ENCODE measurements at regions not wholly inside any gene's neighbourhood (a gene's known extent, or its start where the extent isn't known, plus 50 kb on each side); places are given as distances from the start of the nearest gene placed in this dataset.
"Not testable (repeated sequence)": the region's sequence is repeated elsewhere in the genome, so short reads cannot be mapped to it uniquely, and the experiment has no call there.

DNA sequence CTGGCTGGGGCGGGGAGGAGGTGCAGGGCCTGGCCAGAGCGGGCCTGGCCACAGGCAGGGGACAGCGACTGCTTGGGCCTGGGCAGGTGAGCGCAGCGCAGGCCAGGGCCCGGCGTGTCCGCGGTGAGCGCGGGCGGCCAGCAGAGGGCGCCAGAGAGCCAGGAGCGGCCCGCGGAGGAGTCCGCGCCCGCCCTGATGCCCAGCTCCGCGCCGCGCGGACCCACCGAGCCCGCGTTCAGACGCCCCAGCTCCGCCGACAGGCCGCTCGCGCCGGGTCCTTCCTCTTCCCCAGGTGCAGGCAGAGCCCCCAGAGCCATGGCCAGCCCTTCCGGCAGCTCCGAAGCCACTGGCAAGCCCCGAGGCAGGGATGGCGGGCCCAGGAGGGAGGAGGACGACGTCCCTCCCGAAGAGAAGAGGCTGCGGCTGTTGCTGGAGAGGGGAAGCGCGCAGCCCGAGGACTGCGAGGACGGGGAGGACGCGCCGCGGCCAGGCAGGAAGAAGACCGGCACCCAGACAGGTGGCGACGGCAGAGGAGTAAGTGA is 171.1 kb upstream of the OSBPL11 start:
- TF ChIP-seq, protein P1, sequence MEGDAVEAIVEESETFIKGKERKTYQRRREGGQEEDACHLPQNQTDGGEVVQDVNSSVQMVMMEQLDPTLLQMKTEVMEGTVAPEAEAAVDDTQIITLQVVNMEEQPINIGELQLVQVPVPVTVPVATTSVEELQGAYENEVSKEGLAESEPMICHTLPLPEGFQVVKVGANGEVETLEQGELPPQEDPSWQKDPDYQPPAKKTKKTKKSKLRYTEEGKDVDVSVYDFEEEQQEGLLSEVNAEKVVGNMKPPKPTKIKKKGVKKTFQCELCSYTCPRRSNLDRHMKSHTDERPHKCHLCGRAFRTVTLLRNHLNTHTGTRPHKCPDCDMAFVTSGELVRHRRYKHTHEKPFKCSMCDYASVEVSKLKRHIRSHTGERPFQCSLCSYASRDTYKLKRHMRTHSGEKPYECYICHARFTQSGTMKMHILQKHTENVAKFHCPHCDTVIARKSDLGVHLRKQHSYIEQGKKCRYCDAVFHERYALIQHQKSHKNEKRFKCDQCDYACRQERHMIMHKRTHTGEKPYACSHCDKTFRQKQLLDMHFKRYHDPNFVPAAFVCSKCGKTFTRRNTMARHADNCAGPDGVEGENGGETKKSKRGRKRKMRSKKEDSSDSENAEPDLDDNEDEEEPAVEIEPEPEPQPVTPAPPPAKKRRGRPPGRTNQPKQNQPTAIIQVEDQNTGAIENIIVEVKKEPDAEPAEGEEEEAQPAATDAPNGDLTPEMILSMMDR (IDR thresholded peaks at IDR 0.05; ENCODE audit: low read depth, low read length, missing control alignments), result peak; percentile 44
- H3K4me3 ChIP-seq (ENCODE audit: low read depth, low read length), result peak overlapping the region; percentile 42
- DNase-seq (ENCODE audit: low read depth); in situ Hi-C loops (cut with HindIII; ENCODE audit: low sequenced_read_pairs): not testable (repeated sequence)

GRCh38 chr3:125766931-125767330 is 171.6 kb upstream of the OSBPL11 start:
- DNase-seq (ENCODE audit: low read depth); in situ Hi-C loops (cut with HindIII; ENCODE audit: low sequenced_read_pairs): not testable (repeated sequence)
- peak overlapping the region; percentile 42 for H3K4me3 ChIP-seq (ENCODE audit: low read depth, low read length)

- TF ChIP-seq, protein P1 (IDR thresholded peaks at IDR 0.05; ENCODE audit: low read depth, low read length, missing control alignments), result no peak
- in situ Hi-C loops (cut with HindIII; ENCODE audit: low sequenced_read_pairs), result no loop called here
- DNase-seq (ENCODE audit: low read depth), result no peak
Observed at GRCh38 chr3:125767641-125768040, 172.3 kb upstream of the OSBPL11 start.

GRCh38 chr3:125768821-125769220 is 173.5 kb upstream of the OSBPL11 start:
- in situ Hi-C loops (cut with HindIII; ENCODE audit: low sequenced_read_pairs); H3K4me3 ChIP-seq (ENCODE audit: low read depth, low read length); DNase-seq (ENCODE audit: low read depth): not testable (repeated sequence)

More at GRCh38 chr3:125767641-125768040, 172.3 kb upstream of the OSBPL11 start:
- H3K4me3 ChIP-seq (ENCODE audit: low read depth, low read length), result no peak overlapping the region

DNA sequence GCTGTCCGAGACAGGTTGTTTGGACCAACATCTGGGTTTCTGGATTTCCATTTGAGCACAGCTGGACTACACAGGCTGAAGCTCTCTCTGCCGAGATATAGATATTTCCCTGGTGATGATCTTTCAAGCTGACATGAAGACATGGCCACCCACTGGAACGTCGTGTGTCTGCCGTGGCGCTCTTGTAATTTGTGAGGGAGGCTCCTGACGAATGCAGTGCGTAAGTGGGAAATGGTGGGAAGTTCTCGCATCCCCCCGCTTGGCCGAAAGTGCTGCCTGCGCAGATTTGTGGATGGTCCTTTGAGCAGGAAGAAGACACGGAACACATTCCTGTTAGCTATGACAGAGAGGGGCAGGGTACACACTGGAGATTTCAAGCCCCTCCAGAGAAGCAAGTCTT is 176.2 kb upstream of the OSBPL11 start:
- H3K4me3 ChIP-seq (ENCODE audit: low read depth, low read length); in situ Hi-C loops (cut with HindIII; ENCODE audit: low sequenced_read_pairs); DNase-seq (ENCODE audit: low read depth): not testable (repeated sequence)

- in situ Hi-C loops (cut with HindIII; ENCODE audit: low sequenced_read_pairs); DNase-seq (ENCODE audit: low read depth); H3K4me3 ChIP-seq (ENCODE audit: low read depth, low read length): not testable (repeated sequence)
Observed at GRCh38 chr3:125774433-125775034, 179.2 kb upstream of the OSBPL11 start.

DNA sequence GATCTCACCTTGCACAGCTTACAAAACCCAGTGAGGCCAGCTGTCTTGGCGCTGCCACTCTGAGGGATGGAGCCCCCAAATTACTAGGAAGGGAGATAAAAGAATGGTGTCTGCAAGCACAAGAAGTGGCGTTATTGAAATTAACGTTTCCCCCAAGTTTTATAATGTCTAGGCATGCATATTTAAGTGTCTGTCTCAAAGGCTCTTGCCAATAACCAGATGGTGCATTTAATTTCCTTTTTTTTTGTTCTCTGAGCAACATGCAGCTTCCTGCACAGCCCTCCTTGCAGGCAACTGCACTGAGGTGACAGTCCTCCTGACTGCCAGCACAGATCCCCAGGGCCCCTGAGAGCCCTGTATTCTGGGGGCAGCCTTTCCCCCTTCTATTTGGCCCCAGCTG is 179.8 kb upstream of the OSBPL11 start:
- DNase-seq (ENCODE audit: low read depth); in situ Hi-C loops (cut with HindIII; ENCODE audit: low sequenced_read_pairs): not testable (repeated sequence)

GRCh38 chr3:125775606-125776294 is 180.5 kb upstream of the OSBPL11 start:
- H3K4me3 ChIP-seq (ENCODE audit: low read depth, low read length); in situ Hi-C loops (cut with HindIII; ENCODE audit: low sequenced_read_pairs); DNase-seq (ENCODE audit: low read depth): not testable (repeated sequence)

More for the DNA sequence above, 179.8 kb upstream of the OSBPL11 start:
- H3K4me3 ChIP-seq (ENCODE audit: low read depth, low read length), result not testable (repeated sequence)

DNA sequence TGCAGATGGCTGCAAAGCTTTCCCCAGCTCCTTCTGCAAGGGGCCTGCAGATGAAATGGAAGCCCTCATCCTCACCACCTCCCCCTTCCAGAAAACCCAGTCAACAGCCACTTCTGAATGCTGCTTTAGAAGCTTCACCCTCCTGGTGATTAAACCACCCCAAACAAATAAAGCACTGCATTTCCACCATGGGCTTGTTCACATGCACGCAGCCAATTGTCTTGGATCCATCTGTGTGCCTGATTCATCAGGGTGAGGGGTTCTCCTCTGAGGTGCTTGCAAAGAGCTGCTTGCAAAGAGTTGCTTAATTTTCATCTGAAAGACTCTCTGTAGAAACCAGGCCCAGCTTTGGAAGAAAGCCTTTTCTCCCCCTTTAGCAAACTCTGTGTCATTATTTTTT is 184.0 kb upstream of the OSBPL11 start:
- in situ Hi-C loops (cut with HindIII; ENCODE audit: low sequenced_read_pairs); DNase-seq (ENCODE audit: low read depth); H3K4me3 ChIP-seq (ENCODE audit: low read depth, low read length): not testable (repeated sequence)

DNA sequence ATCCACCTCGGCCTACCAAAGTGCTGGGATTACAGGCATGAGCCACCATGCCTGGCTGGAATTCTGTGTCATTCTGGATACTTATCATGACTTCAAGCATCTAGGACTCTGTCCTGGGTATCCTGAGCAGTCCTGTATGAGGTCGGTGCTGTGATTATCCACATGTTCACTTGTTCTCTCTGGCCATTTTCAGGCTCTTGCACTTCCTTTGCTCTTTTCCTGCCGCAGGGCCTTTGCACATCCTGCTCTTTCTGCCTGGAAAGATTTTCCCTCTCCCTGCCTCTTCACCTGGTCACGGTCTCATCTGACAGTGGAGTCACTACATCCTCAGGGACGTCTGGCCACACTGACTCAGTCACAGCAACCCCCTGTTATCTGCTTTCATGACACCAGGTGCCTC is 184.6 kb upstream of the OSBPL11 start:
- H3K4me3 ChIP-seq (ENCODE audit: low read depth, low read length); DNase-seq (ENCODE audit: low read depth); in situ Hi-C loops (cut with HindIII; ENCODE audit: low sequenced_read_pairs): not testable (repeated sequence)

GRCh38 chr3:125781678-125782077 is 186.4 kb upstream of the OSBPL11 start:
- DNase-seq (ENCODE audit: low read depth); in situ Hi-C loops (cut with HindIII; ENCODE audit: low sequenced_read_pairs); H3K4me3 ChIP-seq (ENCODE audit: low read depth, low read length): not testable (repeated sequence)

- DNase-seq (ENCODE audit: low read depth); in situ Hi-C loops (cut with HindIII; ENCODE audit: low sequenced_read_pairs); H3K4me3 ChIP-seq (ENCODE audit: low read depth, low read length): not testable (repeated sequence)
Observed at GRCh38 chr3:125790312-125790711, 178.7 kb upstream of the ROPN1B start.

DNA sequence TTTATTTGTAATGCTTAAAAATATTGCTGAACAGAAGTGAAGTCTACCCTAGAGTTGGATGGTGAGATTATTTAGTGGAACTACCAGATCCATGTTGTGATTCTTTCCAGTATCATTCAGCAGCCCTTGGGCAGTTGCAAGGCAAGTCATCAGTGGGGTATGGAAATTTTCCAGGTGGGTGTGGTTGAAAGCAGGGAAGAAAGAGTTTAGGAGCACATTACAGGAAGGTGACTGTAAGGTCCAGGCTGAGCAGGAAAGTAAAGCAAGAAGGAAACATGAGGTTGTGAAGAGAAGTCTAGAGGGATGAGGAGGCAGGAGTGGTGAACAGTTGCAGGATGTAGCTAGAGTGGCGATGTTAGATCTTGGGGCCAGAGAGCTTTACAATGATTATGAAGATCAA is 178.0 kb upstream of the ROPN1B start:
- H3K4me3 ChIP-seq (ENCODE audit: low read depth, low read length); DNase-seq (ENCODE audit: low read depth); in situ Hi-C loops (cut with HindIII; ENCODE audit: low sequenced_read_pairs): not testable (repeated sequence)

GRCh38 chr3:125810010-125810409 is 159.0 kb upstream of the ROPN1B start:
- DNase-seq (ENCODE audit: low read depth); in situ Hi-C loops (cut with HindIII; ENCODE audit: low sequenced_read_pairs): not testable (repeated sequence)

DNA sequence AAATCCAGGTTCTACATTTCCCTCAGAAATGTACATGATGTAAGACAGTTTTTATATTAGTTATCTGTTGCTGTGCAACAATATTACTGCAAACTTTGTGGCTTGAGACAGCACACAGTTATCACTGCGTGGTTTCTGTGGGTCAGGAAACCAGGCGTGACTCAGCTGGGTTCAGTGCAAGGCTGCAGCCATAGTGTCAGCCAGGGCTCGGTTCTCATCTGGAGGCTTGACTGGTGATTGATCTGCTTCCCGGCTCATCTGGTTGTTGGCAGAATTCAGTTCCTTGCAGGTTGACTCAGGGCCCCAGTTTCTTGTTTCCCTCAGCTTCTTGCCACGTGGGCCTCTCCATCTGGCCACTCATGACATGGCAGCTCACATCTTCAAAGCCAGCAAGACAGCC is 146.8 kb upstream of the ROPN1B start:
- DNase-seq (ENCODE audit: low read depth), result peak; percentile 71
- in situ Hi-C loops (cut with HindIII; ENCODE audit: low sequenced_read_pairs); H3K4me3 ChIP-seq (ENCODE audit: low read depth, low read length): not testable (repeated sequence)

More at GRCh38 chr3:125810010-125810409, 159.0 kb upstream of the ROPN1B start:
- H3K4me3 ChIP-seq (ENCODE audit: low read depth, low read length), result not testable (repeated sequence)

Measured in astrocyte of the cerebellum (primary cell).